ENCODE measurements at regions not wholly inside any gene's neighbourhood (a gene's known extent, or its start where the extent isn't known, plus 50 kb on each side); places are given as distances from the start of the nearest gene placed in this dataset.

DNA sequence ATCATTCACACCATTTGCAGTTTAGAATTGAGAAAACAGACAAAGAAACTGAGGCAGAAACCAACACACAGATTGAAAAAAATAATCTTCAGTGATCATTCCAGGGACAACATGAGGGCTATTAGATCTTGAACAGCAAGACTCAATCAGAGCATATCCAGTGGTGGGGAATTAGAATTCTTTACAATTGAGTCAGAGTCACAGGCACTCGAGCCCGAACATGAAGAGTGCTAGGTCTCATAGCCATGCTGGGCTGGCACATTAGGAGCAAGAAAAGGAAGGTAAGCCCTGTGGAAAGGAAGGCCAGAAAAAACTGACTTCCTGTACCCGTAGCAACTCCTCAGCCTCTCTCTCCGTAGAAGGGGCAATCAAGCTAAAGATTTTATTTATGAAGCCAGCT, 419.9 kb downstream of the HAO1 start:
- no peaks in the 10 kb centered on the region for H3K9me3 ChIP-seq
- TF ChIP-seq, protein P1, sequence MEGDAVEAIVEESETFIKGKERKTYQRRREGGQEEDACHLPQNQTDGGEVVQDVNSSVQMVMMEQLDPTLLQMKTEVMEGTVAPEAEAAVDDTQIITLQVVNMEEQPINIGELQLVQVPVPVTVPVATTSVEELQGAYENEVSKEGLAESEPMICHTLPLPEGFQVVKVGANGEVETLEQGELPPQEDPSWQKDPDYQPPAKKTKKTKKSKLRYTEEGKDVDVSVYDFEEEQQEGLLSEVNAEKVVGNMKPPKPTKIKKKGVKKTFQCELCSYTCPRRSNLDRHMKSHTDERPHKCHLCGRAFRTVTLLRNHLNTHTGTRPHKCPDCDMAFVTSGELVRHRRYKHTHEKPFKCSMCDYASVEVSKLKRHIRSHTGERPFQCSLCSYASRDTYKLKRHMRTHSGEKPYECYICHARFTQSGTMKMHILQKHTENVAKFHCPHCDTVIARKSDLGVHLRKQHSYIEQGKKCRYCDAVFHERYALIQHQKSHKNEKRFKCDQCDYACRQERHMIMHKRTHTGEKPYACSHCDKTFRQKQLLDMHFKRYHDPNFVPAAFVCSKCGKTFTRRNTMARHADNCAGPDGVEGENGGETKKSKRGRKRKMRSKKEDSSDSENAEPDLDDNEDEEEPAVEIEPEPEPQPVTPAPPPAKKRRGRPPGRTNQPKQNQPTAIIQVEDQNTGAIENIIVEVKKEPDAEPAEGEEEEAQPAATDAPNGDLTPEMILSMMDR (IDR thresholded peaks at IDR 0.05), result no peak
- TF ChIP-seq POLR2A (IDR thresholded peaks at IDR 0.05), result no peak
- no peak overlapping the region for H3K4me3 ChIP-seq
- H3K27me3 ChIP-seq, result no peaks in the 10 kb centered on the region
- DNase-seq, result no peak
- H3K4me1 ChIP-seq, result no peaks in the 10 kb centered on the region
- 83 to 96% methylated on average over 4 of the region's 4 CpGs for WGBS, 2 donors
- H3K36me3 ChIP-seq (ENCODE audit: low read depth, missing control alignments), result no peaks in the 10 kb centered on the region
- H3K27ac ChIP-seq, result no peak overlapping the region
- intact Hi-C loops (cut with DNase I; ENCODE audit: low total_unique reads), result no loop called here

GRCh38 chr20:7523288-7523687, 417.0 kb downstream of the HAO1 start:
- Histone ChIP-seq H3K4me1 (no peaks in the 10 kb centered on the region), H3K27me3 (no peaks in the 10 kb centered on the region), H3K27ac (no peak overlapping the region), H3K9me3 (no peaks in the 10 kb centered on the region), H3K36me3 (ENCODE audit: low read depth, missing control alignments) (no peaks in the 10 kb centered on the region), H3K4me3 (no peak overlapping the region)
- intact Hi-C loops (cut with DNase I; ENCODE audit: low total_unique reads), result no loop called here
- no peak for TF ChIP-seq POLR2A (IDR thresholded peaks at IDR 0.05)
- TF ChIP-seq, protein P1 (IDR thresholded peaks at IDR 0.05), result no peak
- DNase-seq, result no peak

- Histone ChIP-seq H3K36me3 (ENCODE audit: low read depth, missing control alignments) (no peaks in the 10 kb centered on the region), H3K27me3 (no peaks in the 10 kb centered on the region), H3K9me3 (no peaks in the 10 kb centered on the region), H3K27ac (no peak overlapping the region), H3K4me3 (no peak overlapping the region), H3K4me1 (no peaks in the 10 kb centered on the region)
- TF ChIP-seq, protein P1 (IDR thresholded peaks at IDR 0.05), result no peak
- TF ChIP-seq POLR2A (IDR thresholded peaks at IDR 0.05), result no peak
- intact Hi-C loops (cut with DNase I; ENCODE audit: low total_unique reads), result no loop called here
- DNase-seq, result no peak
These were observed 400.2 kb downstream of the HAO1 start for GRCh38 chr20:7540018-7540417.

DNA sequence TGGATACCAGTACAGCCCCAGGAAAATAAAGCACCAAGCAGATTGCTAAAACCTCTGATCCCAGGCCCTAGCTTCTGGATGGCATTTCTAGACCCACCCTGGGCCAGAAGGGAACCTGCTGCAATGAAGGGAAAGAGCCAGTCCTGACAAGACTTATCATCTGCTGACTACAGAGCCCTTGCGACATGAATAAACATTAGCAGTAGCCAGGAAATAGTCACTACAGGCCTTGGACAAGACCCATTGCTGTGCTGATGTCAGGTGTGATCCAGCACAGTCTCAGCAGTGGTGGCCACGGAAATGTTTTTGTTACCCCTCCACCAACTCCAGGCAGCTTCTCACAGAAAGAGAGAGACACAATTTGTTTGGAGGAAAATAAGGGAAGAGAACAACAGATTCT, 399.3 kb downstream of the HAO1 start:
- no peaks in the 10 kb centered on the region for H3K9me3 ChIP-seq
- H3K4me1 ChIP-seq, result no peaks in the 10 kb centered on the region
- intact Hi-C loops (cut with DNase I; ENCODE audit: low total_unique reads), result no loop called here
- 84 to 94% methylated on average over 2 of the region's 2 CpGs for WGBS, 2 donors
- no peak for DNase-seq
- H3K27me3 ChIP-seq, result no peaks in the 10 kb centered on the region
- no peaks in the 10 kb centered on the region for H3K36me3 ChIP-seq (ENCODE audit: low read depth, missing control alignments)
- H3K4me3 ChIP-seq, result no peak overlapping the region
- no peak overlapping the region for H3K27ac ChIP-seq
- no peak for TF ChIP-seq POLR2A (IDR thresholded peaks at IDR 0.05)
- TF ChIP-seq, protein P1 (IDR thresholded peaks at IDR 0.05), result no peak

DNA sequence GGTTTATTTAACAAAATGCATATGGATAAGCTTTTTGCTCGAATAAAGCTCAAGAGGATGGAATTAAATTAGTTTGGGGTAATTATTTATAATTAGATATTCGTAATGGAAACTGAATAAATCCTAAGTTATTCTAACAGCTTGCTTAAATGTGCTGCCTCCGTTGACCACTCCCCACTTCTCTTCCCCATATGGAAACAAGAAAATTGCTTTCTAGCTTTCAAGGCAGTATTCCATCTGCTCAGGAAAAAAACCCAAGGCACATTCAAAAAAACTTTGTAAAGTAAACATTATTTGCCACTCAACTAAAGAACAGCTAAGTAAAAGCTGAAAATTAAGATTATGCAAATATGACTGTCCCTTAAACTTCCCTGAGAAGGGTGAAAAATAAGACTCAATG, 369.2 kb downstream of the HAO1 start:
- H3K36me3 ChIP-seq (ENCODE audit: low read depth, missing control alignments), result no peaks in the 10 kb centered on the region
- H3K4me1 ChIP-seq, result no peaks in the 10 kb centered on the region
- WGBS, 2 donors, result 87% methylated on average over 3 of the region's 3 CpGs
- H3K27me3 ChIP-seq, result no peaks in the 10 kb centered on the region
- intact Hi-C loops (cut with DNase I; ENCODE audit: low total_unique reads), result no loop called here
- no peak for DNase-seq
- no peak for TF ChIP-seq POLR2A (IDR thresholded peaks at IDR 0.05)
- TF ChIP-seq, protein P1 (IDR thresholded peaks at IDR 0.05), result no peak
- H3K9me3 ChIP-seq, result no peaks in the 10 kb centered on the region
- no peak overlapping the region for H3K4me3 ChIP-seq
- no peak overlapping the region for H3K27ac ChIP-seq
